ENCODE measurements at regions not wholly inside any gene's neighbourhood (a gene's known extent, or its start where the extent isn't known, plus 50 kb on each side); places are given as distances from the start of the nearest gene placed in this dataset.
"Not testable (repeated sequence)": the region's sequence is repeated elsewhere in the genome, so short reads cannot be mapped to it uniquely, and the experiment has no call there.

DNA sequence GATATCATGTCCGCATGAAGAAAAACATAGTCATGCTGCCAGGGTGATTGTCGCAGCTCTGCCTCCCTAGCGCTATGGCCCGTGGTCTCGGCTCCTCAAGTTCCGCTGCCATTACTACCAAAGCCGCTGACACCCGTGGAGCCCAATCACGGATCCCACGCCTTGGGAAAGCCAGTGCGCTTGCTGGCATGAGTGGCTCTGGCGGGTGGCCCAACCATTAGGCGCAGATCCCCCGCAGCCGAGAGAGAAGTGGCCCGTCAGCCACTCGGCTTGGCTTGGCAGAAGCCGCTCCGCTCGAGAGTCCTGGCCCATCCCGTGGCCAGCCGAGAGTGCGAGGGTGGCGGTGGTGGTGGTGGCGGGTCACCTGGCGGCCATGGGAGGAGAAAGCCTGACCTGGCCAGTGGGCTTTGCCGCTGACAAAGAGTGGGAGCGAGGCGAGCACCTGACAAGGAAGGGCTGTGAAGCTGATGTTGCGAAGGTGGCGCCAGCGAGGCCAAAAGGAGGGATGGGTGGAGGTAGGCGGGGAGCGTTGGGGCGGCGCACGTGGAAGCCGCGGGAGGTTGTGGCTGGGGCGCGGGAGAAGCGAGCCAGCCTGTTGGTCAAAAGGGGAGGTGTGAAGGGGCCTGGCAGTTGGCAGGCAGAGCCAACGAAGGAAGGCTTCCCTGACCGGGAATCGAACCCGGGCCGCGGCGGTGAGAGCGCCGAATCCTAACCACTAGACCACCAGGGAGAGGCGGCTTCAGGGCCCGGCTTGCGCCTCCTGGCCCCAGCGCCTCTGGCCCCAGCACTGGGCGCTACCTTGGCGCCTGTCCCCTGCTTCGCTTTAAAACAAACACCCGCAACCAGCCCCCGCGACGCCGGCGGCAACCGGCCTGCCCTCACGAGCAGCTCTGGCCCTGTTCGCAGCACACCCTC is 51.0 kb upstream of the FCGR2A start:
- TF ChIP-seq CTCF (IDR thresholded peaks at IDR 0.05; ENCODE audit: low read depth, low read length); EZH2phosphoT487 (IDR thresholded peaks at IDR 0.05; ENCODE audit: low read depth): not testable (repeated sequence)

All from OCI-LY3 (cell line).